HG02588 (cell line): ENCODE measurements at regions not wholly inside any gene's neighbourhood (a gene's known extent, or its start where the extent isn't known, plus 50 kb on each side); places are given as distances from the start of the nearest gene placed in this dataset.
A peak's percentile ranks its signal among the peaks of the same experiment; 100 is the strongest.

ENCODE experiments used
- ATAC-seq: cut with Tn5 transposase; IDR thresholded peaks from one replicate; pipeline ENCODE4 v1.9.1; 2021; ENCODE audit warnings: mild to moderate bottlenecking, moderate library complexity; ENCODE audit not compliant: unreplicated experiment

- ATAC-seq = no peak
These were observed 111.1 kb downstream of the SPTSSA start for GRCh38 chr14:34350903-34351302.

DNA sequence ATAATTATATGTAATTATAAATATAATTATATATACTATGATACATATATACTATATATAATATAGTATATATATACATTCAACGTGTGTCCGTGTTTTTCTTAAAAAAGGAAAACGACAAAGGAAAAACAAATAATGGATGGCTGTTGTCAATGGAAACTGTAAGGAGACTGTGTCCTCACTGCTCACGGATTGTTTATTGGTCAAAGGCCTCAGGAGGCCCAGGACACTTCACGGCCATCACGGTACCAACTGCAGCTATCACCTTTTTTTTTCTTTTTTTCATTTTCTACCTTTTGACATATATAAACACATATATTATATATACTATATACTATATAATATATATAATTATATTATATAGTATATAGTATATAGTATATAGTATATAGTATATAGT, 113.4 kb downstream of the SPTSSA start:
- no peak for ATAC-seq

GRCh38 chr14:34347683-34348082, 114.4 kb downstream of the SPTSSA start:
- no peak for ATAC-seq

- no peak for ATAC-seq
These were observed 116.1 kb downstream of the SPTSSA start for GRCh38 chr14:34345718-34346465.

GRCh38 chr14:34344318-34344717, 117.7 kb downstream of the SPTSSA start:
- ATAC-seq = no peak

DNA sequence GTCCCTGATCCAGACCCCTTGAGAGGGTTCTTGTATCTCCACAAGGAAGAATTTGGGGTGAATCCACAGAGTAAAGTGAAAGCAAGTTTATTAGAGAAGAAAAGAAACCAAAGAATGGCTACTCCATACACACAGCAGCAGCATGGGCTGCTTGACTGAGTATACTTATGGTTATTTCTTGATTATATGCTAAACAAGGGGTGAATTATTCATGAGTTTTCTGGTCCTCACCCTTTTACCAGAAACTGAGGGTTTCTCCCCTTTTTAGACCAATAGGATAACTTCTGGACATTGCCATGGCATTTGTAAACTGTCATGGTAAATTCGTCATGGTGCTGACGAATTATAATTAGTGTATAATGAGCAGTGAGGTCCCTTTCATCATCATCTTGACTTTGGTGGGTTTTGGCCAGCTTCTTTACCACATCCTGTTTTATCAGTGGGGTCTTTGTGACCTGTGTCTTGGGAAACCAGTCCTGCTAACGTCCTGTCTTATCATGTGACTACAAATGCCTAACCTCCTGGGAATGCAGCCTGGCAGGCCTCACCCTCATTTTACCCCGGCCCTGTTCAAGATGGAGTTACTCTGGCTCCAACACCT, 121.9 kb downstream of the SPTSSA start:
- no peak for ATAC-seq

- ATAC-seq = no peak
These were observed 124.0 kb downstream of the SPTSSA start for GRCh38 chr14:34338056-34338455.

- no peak for ATAC-seq
These were observed 125.5 kb downstream of the SPTSSA start for GRCh38 chr14:34336501-34336900.

DNA sequence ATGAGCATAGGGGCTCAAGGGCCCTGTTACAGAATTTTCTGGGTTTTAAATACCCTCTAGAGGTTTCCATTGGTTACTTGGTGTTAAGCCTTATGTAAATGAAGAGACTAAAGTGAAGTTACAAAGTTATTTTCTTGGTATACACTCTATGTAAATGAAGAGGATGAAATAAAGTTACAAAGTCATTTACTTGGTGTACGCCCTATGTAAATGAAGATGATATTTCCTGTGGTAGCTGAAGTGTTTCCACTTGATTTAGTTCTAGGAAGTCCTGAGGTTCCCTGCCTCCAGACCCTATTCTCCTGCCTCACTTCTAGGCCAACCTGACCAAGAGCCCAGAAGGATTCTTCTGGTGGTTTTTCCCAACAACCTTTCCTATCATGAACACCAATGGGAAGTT, 126.1 kb downstream of the SPTSSA start:
- no peak for ATAC-seq

DNA sequence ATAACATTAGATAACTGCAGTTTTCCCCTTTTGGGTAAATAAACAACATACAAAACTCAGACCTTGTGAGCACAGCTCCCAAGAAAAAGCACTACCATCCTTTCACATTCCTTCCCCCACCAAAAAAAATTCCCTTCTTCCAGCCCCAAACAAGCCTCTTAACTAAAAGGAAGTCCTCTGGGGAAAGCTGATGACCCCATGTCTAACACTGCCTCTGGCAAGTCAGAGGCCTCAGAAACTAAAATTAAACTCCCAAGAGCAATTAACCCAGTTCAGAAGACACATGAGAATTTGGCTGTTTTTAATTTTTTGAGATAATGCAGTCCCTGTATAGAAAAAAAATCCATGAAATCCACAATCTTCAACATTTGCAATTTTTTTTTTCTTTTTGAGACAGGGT, 127.7 kb downstream of the SPTSSA start:
- no peak for ATAC-seq

DNA sequence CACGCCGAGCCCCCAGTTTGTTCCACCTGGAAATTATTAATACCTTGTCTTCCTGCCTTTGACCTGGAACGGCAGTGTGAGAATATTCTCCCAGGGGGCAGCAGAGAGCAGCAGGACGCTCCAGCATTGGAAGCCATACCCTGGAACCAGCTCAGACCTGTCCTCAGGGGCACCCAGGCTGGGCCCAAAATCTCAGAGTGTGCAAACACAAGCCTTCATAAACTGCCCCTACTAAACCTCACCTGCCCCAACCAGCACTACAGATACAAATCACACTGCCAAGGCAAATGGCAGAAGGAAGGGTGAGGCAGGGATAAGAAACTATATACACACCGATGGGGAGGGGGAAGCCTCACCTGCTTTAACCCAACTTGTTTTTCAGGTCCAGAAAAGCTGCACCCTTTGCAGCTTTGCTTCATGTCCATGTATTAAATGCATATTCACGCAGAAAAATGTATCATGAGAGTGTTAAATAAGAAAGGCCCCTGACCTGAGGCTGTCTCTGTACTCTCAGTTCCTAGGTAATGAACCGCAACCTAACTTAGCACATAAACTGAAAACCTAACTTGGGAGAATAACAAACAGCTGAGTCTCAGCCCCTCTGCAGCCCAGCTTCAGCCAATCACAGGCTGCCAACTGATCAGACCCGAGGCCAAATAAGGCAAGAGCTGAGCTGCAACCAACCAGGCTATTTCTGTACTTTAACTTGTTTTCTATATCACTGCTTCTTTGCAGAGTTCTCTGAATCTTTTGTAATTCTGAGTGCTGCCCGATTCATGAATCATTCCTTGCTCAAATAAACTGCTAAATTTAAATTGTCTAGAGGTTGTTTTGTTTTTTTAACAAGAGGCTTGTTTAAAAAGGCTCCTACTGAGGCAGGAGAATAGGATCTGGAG, 130.1 kb downstream of the SPTSSA start:
- ATAC-seq = peak; percentile 91

DNA sequence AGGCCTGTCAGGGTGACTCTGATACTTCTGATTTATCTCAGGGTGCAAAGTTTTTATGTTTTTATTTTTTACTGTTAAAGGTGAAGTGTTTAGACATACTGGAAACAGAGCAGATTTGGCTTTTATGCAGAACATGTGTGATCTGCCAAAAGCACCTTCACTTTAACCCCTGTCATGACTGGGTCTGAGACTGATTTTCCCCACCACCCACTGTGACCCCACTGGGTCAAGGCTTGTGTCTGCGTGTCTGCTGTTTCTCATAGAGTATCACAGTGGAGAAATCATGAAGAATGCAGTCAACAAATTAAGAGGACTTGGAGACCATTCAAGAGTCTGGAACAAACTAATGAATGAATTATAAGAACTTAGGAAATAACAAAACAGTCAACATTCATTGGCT, 131.2 kb downstream of the SPTSSA start:
- no peak for ATAC-seq

GRCh38 chr14:34329301-34329700, 132.7 kb downstream of the SPTSSA start:
- ATAC-seq = no peak

DNA sequence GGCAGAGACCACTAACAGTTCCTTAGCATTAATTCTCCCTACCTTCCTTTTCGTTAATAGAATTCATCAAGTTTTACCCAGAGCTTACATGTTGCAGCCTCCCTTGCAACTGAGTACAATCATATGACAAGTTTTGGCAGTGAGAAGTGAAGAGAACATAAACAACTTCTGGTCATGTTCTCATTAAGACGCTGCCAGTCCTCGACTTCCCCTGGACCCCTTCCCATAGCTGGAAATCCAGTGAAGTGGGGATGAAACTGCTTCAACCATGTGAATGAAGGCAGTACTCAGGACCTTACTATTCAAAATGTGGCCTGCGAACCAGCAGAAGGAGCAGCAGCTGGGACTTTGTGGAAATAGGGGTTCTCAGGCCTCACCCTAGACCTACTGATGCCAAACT, 133.9 kb downstream of the SPTSSA start:
- no peak for ATAC-seq

- no peak for ATAC-seq
These were observed 136.5 kb downstream of the SPTSSA start for GRCh38 chr14:34325493-34325892.

- ATAC-seq = no peak
These were observed 137.7 kb downstream of the SPTSSA start for GRCh38 chr14:34324363-34324795.

DNA sequence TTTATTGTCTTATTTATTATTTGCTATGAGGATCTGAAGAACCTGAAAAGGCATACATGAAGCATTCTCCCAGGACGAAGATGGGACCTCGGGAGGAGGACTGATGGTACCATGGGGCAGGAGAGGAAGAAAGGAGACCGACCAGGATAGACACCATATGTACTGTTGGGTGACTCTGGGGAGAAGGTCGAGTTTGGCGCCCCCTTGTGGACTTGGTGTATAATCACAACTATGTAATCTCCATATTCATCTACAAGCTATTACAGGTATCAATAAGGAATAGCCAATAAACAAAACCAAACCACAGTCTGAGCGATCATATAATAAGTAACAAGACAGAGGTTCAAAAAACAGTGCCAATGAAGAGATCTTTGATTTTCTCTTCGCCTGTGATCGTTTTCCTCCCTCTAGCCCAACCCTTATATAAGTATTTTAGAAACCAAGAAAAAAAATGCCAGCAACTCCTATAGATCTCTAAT, 139.1 kb downstream of the SPTSSA start:
- ATAC-seq = peak; percentile 67

DNA sequence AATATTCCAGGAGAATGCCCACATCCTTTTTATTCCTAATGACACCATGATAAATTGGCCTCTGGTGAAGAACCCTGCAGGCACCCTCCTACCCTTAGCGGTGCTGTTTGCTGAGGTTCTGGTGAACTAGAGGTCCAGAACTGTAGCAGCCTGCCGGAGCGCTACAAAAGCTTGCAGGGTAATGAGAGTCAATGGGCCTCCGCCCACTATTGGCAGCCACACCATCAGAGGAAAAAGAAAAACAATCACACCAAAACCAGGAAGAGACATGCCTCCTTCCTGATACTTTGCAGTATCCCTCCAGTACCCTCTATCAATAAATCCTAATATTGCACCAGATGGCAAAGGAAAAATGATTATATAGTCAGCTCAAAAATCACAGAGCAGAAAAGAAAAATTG, 142.9 kb downstream of the SPTSSA start:
- no peak for ATAC-seq

- no peak for ATAC-seq
These were observed 144.0 kb downstream of the SPTSSA start for GRCh38 chr14:34318014-34318413.

DNA sequence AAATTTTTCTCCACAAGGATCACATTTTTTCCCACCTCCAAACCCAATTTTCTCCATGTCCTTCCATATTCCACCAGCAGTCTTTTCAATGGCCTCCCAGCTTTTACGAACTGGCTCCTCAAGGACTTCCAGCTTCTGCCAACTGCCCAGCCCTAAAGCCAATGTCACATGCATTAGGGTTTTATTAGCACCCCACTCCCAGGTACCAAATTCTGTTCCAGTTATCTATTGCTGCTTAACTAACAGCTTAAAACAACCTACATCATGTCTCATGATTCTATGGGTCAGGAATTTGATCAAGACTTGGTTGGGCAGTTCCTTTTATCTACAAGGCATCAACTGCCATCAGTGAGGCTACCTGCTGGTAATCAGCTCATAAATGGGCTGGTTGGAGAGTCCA, 151.3 kb downstream of the SPTSSA start:
- ATAC-seq = no peak

DNA sequence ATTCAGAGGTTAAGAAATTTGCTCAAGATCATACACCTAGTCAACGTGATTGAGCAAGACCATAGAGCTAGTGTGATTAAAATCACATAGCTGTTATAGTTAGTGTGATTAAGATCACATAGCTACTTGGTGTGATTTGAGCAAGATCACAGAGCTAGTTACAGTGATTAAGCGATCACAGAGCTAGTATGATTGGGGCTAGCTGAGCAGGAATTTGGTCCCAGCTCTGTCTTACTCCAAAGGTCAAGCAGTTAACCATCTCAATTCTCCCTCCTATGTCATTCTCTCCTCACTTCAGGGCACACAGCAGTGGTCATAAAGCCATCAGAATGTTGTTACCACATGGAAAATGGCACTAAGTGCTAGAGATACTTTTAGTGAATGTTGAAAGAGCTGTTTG, 158.2 kb downstream of the SPTSSA start:
- ATAC-seq = no peak

DNA sequence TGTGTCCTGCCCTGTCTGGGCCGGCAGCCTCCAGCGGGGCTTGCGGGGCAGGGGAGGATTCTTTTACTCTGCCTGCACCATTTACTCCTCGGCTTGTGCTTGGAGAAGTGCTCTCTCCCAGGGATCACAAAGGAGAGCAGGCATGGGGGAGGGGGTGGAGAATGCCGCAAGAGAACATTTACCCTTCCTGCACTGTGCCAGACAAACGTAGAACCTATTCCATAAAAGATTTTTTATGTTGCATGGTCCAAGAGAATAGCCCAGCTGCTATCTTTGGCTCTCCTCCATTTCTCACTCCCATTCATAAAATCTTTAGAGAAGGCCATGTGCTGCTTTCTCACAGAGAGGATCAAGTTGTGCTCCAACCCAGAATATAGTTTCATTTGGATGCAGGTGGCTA, 159.4 kb downstream of the SPTSSA start:
- no peak for ATAC-seq
